DMS79 (cell line): ENCODE measurements at regions not wholly inside any gene's neighbourhood (a gene's known extent, or its start where the extent isn't known, plus 50 kb on each side); places are given as distances from the start of the nearest gene placed in this dataset.
"Not testable (repeated sequence)": the region's sequence is repeated elsewhere in the genome, so short reads cannot be mapped to it uniquely, and the experiment has no call there.

Experiments
- DNase-seq: peaks from one replicate; lab custom pipeline; 2025; lab: John Stamatoyannopoulos, UW

- DNase-seq: no peak
Observed at GRCh38 chr2:75389271-75389670, 171.5 kb downstream of the EVA1A start.

- DNase-seq: no peak
Observed at GRCh38 chr2:75381032-75381431, 179.7 kb downstream of the EVA1A start.

- no peak for DNase-seq
Observed at GRCh38 chr2:75379476-75380210, 180.3 kb upstream of the TACR1 start.

GRCh38 chr2:75375646-75376582, 176.6 kb upstream of the TACR1 start:
- no peak for DNase-seq

- DNase-seq: not testable (repeated sequence)
Observed at GRCh38 chr2:75374414-75374957, 175.2 kb upstream of the TACR1 start.

GRCh38 chr2:75367401-75367800, 168.1 kb upstream of the TACR1 start:
- DNase-seq: no peak

- no peak for DNase-seq
Observed at GRCh38 chr2:75361486-75361885, 162.2 kb upstream of the TACR1 start.

GRCh38 chr2:75360945-75361344, 161.6 kb upstream of the TACR1 start:
- no peak for DNase-seq

GRCh38 chr2:75356865-75357264, 157.5 kb upstream of the TACR1 start:
- DNase-seq: no peak

- no peak for DNase-seq
Observed at GRCh38 chr2:75353131-75353530, 153.8 kb upstream of the TACR1 start.

- no peak for DNase-seq
Observed at GRCh38 chr2:75348307-75348706, 149.0 kb upstream of the TACR1 start.

GRCh38 chr2:75344146-75344545, 144.8 kb upstream of the TACR1 start:
- no peak for DNase-seq

- no peak for DNase-seq
Observed at GRCh38 chr2:75342504-75343175, 143.3 kb upstream of the TACR1 start.

- peak; percentile 71 for DNase-seq
Observed at GRCh38 chr2:75340560-75340959, 141.2 kb upstream of the TACR1 start.

GRCh38 chr2:75338461-75338860, 139.1 kb upstream of the TACR1 start:
- DNase-seq: no peak

GRCh38 chr2:75337619-75338018, 138.3 kb upstream of the TACR1 start:
- DNase-seq: no peak

GRCh38 chr2:75337016-75337415, 137.7 kb upstream of the TACR1 start:
- no peak for DNase-seq

- DNase-seq: no peak
Observed at GRCh38 chr2:75336451-75336850, 137.1 kb upstream of the TACR1 start.

- DNase-seq: no peak
Observed at GRCh38 chr2:75334076-75334475, 134.8 kb upstream of the TACR1 start.

- DNase-seq: no peak
Observed at GRCh38 chr2:75333646-75334045, 134.3 kb upstream of the TACR1 start.

GRCh38 chr2:75328156-75328555, 128.8 kb upstream of the TACR1 start:
- no peak for DNase-seq

- no peak for DNase-seq
Observed at GRCh38 chr2:75327334-75327733, 128.0 kb upstream of the TACR1 start.
